K562 (cell line): ENCODE measurements at regions not wholly inside any gene's neighbourhood (a gene's known extent, or its start where the extent isn't known, plus 50 kb on each side); places are given as distances from the start of the nearest gene placed in this dataset.

Source experiments
- ATAC-seq: fragments of 200-7000 bp; cut with Tn5 transposase; 3 replicates; pipeline ENCODE4 v1.9.1; 2020; ENCODE audit warnings: moderate library complexity
- BruUV-seq: library from RNA; stranded (reverse); fragments of 400-500 nt; replicated peaks from 2 replicates; lab custom pipeline; 2021; lab: Mats Ljungman, UMichigan
- CTCF ChIA-PET: fragments of 300-600 bp; formaldehyde crosslinking; extraction: SDS; loops from one replicate; lab custom pipeline; 2021; ENCODE audit warnings: low intra/inter-chr PET ratio; lab: Yijun Ruan, JAX
- POLR2A ChIA-PET: fragments of 300-600, 350-650 bp; sonication (Branson Sonifier 250); formaldehyde crosslinking; extraction: SDS; loops from one replicate; lab custom pipeline; 2021; ENCODE audit warnings: antibody characterized with exemption, inconsistent platforms; lab: Yijun Ruan, JAX
- DNase-seq, 4 experiments: peaks; one replicate each; pipeline versions ENCODE4 v3.0.0 to v3.0.0-alpha.2; 2011 to 2018; ENCODE audit warnings: low spot score in 3 of 4, mixed read lengths in 3 of 4; ENCODE audit errors: extremely low read depth in 1 of 4
- FAIRE-seq: peaks from 2 replicates; lab custom pipeline; 2011; peaks lifted over from hg19 to GRCh38; lab: Jason Lieb, UNC
- H2AFZ ChIP-seq: 2 replicates; pipeline ENCODE4 v1.6.0; 2011; ENCODE audit warnings: low read depth, low read length, control low read depth, inconsistent platforms
- H3K27ac ChIP-seq: fragments of 200-600 bp; 3 replicates; pipeline ENCODE4 v1.8.0; 2011; ENCODE audit warnings: low read depth, mild to moderate bottlenecking, control low read depth, inconsistent platforms, low read length, moderate library complexity, mixed read lengths; ENCODE audit errors: extremely low read depth
- H3K27me3 ChIP-seq, 2 experiments: fragments of 300-600 bp in 1 of 2; 2 replicates in 1 of 2; 3 replicates in 1 of 2; pipeline versions ENCODE4 v1.6.0 to v1.8.0; 2011; ENCODE audit warnings: inconsistent platforms in 2 of 2, low read length in 2 of 2, mild to moderate bottlenecking in 1 of 2, mixed read lengths in 1 of 2, moderate library complexity in 1 of 2; ENCODE audit not compliant: control insufficient read depth in 2 of 2, insufficient read depth in 2 of 2
- H3K36me3 ChIP-seq: fragments of 300-600 bp; 3 replicates; pipeline ENCODE4 v1.8.0; 2011; ENCODE audit warnings: mild to moderate bottlenecking, low read length, inconsistent platforms; ENCODE audit not compliant: control insufficient read depth, insufficient read depth
- H3K4me1 ChIP-seq, 2 experiments: fragments of 200-600 bp in 1 of 2; replicated peaks in 1 of 2; 2 replicates in 1 of 2; 3 replicates in 1 of 2; pipeline versions ENCODE4 v1.5.1 to v1.8.0; 2011; ENCODE audit warnings: inconsistent platforms in 2 of 2, low read length in 2 of 2, mild to moderate bottlenecking in 1 of 2, mixed read lengths in 1 of 2, moderate library complexity in 1 of 2; ENCODE audit not compliant: control insufficient read depth in 2 of 2, insufficient read depth in 2 of 2
- H3K4me2 ChIP-seq: 2 replicates; pipeline ENCODE4 v1.6.1; 2011; ENCODE audit warnings: low read length, control low read depth, inconsistent platforms, mixed read lengths; ENCODE audit not compliant: insufficient read depth
- H3K4me3 ChIP-seq: fragments of 200-600 bp; sonication (generic), shearing (Covaris generic); 2 replicates; pipeline ENCODE4 v1.5.1; 2016; ENCODE audit warnings: control low read depth, inconsistent platforms
- H3K79me2 ChIP-seq: fragments of 200-600 bp; 3 replicates; pipeline ENCODE4 v1.8.0; 2011; ENCODE audit warnings: low read length, inconsistent platforms; ENCODE audit not compliant: control insufficient read depth, insufficient read depth
- H3K9ac ChIP-seq, 2 experiments: 2 replicates each; pipeline versions ENCODE4 v1.6.0 to v1.6.1; 2011; ENCODE audit warnings: low read depth in 2 of 2, low read length in 2 of 2, control low read depth in 1 of 2, inconsistent platforms in 1 of 2, mild to moderate bottlenecking in 1 of 2, mixed read lengths in 1 of 2; ENCODE audit not compliant: insufficient read depth in 1 of 2
- H3K9me1 ChIP-seq: one replicate; pipeline ENCODE4 v1.6.0; 2011; ENCODE audit warnings: inconsistent platforms, mild to moderate bottlenecking, low read length, moderate library complexity; ENCODE audit not compliant: control insufficient read depth, insufficient read depth
- H3K9me3 ChIP-seq: replicated peaks from 2 replicates; pipeline ENCODE4 v1.5.1; 2011; ENCODE audit warnings: low read depth, low read length, inconsistent platforms; ENCODE audit not compliant: control insufficient read depth, insufficient read depth
- H4K20me1 ChIP-seq: replicated peaks from 2 replicates; pipeline ENCODE4 v1.6.1; 2011; ENCODE audit warnings: low read length, inconsistent platforms, mixed read lengths; ENCODE audit not compliant: control insufficient read depth, insufficient read depth
- ARID1B ChIP-seq: fragments of 450-650 bp; IDR thresholded peaks from 2 replicates; pipeline ENCODE4 v1.6.1; 2016; ENCODE audit warnings: antibody characterized with exemption, mild to moderate bottlenecking, inconsistent platforms
- CBFA2T3 ChIP-seq: fragments of 450-650 bp; IDR thresholded peaks from 2 replicates; pipeline ENCODE4 v1.6.1; 2017
- DPF2 ChIP-seq: fragments of 450-650 bp; IDR thresholded peaks from 2 replicates; pipeline ENCODE4 v1.6.1; 2016
- HMBOX1 ChIP-seq: sonication (generic); IDR thresholded peaks from 2 replicates; pipeline ENCODE4 v1.6.1; 2016
- MEIS2 ChIP-seq: fragments of 450-650 bp; IDR thresholded peaks from 2 replicates; pipeline ENCODE4 v1.6.1; 2014; ENCODE audit warnings: mild to moderate bottlenecking; ENCODE audit not compliant: partially characterized antibody
- POLR2AphosphoS2 ChIP-seq: IDR thresholded peaks from 2 replicates; pipeline ENCODE4 v1.6.1; 2012; ENCODE audit warnings: low read length, improper control_type of control experiment
- RCOR1 ChIP-seq, 2 experiments: IDR thresholded peaks; 2 replicates each; pipeline ENCODE4 v1.6.1; 2012; ENCODE audit warnings: low read depth in 2 of 2, low read length in 2 of 2, borderline replicate concordance in 1 of 2, improper control_type of control experiment in 1 of 2
- SMARCE1 ChIP-seq: fragments of 450-650 bp; IDR thresholded peaks from 2 replicates; pipeline ENCODE4 v1.7.1; 2016; ENCODE audit warnings: mild to moderate bottlenecking
- TAL1 ChIP-seq: fragments of 450-650 bp; IDR thresholded peaks from 2 replicates; pipeline ENCODE4 v1.6.1; 2016; ENCODE audit warnings: mild to moderate bottlenecking
- TCF3 ChIP-seq: sonication (generic); formaldehyde crosslinking; IDR thresholded peaks from 2 replicates; pipeline ENCODE4 v1.4.0; 2020; ENCODE audit warnings: mild to moderate bottlenecking, missing genetic modification reagents
- TEAD4 ChIP-seq, 2 experiments: sonication (generic) in 1 of 2; formaldehyde crosslinking in 1 of 2; IDR thresholded peaks; 2 replicates each; pipeline versions ENCODE4 v1.6.1 to v1.8.0; 2012 to 2022; ENCODE audit warnings: borderline replicate concordance in 1 of 2, inconsistent platforms in 1 of 2, low read length in 1 of 2, mild to moderate bottlenecking in 1 of 2, missing genetic modification reagents in 1 of 2
- WHSC1 ChIP-seq: IDR thresholded peaks from one replicate; pipeline ENCODE4 v1.6.1; 2012; ENCODE audit warnings: low read length, control low read depth, inconsistent platforms
- WGBS: fragments of 100-300 bp; shearing (Covaris generic); methylation state at CpG from one replicate; pipeline ENCODE4 v1.1.6; 2016; ENCODE audit warnings: low coverage, mixed read lengths; ENCODE audit not compliant: insufficient coverage; ENCODE audit errors: missing lambda C conversion rate; 5-methylcytosine and 5-hydroxymethylcytosine counted together
- in situ Hi-C: fragments of 300-500 bp; cut with MboI; formaldehyde crosslinking; loops from 4 replicates; pipeline ENCODE4 v1.15.0; 2018; ENCODE audit warnings: inconsistent platforms, mixed read lengths
- intact Hi-C: fragments of 100-400 bp; cut with micrococcal nuclease; formaldehyde crosslinking; loops from 2 replicates; pipeline ENCODE4 v1.14.2; 2022
- TF ChIP-seq, protein P1 (sequence below): fragments of 250-450 bp; sonication (Bioruptor Pico); IDR thresholded peaks from 2 replicates; pipeline ENCODE4 v1.5.0; 2020; ENCODE audit warnings: mild to moderate bottlenecking
- TF ChIP-seq, protein P2 (sequence below), 2 experiments: IDR thresholded peaks in 1 of 2; conservative IDR thresholded peaks in 1 of 2; 2 replicates each; pipeline ENCODE4 v1.6.1; 2016; ENCODE audit warnings: low read depth in 2 of 2, mild to moderate bottlenecking in 1 of 2, missing compliant biosample characterization in 1 of 2, missing genetic modification characterization in 1 of 2, moderate library complexity in 1 of 2
- TF ChIP-seq, protein P3 (sequence below): sonication (generic); formaldehyde crosslinking; IDR thresholded peaks from 2 replicates; pipeline ENCODE4 v1.9.0; 2022; ENCODE audit warnings: mild to moderate bottlenecking, missing genetic modification reagents

DNA sequence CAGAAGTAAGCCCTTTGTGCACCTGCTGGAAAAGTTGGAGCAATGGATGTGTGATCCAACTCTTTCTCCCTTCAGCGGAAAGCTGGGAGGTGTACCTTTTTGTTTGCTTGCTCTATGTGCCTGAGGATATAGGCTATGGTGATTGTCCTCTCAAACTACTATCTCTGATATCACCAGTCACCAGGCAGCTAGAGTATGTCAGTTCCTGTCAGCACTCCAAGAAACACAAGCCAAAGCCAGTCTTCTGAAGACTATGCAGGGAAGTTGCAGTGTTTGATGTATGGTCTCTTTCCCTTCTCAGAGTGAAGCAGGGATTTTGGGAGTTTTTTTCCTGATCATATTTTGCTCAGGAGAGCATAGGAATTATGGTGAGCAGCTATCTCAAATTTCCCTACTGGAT is 146.4 kb downstream of the PTH2R start:
- TF ChIP-seq CBFA2T3: peak; percentile 57
- TF ChIP-seq, protein P1, sequence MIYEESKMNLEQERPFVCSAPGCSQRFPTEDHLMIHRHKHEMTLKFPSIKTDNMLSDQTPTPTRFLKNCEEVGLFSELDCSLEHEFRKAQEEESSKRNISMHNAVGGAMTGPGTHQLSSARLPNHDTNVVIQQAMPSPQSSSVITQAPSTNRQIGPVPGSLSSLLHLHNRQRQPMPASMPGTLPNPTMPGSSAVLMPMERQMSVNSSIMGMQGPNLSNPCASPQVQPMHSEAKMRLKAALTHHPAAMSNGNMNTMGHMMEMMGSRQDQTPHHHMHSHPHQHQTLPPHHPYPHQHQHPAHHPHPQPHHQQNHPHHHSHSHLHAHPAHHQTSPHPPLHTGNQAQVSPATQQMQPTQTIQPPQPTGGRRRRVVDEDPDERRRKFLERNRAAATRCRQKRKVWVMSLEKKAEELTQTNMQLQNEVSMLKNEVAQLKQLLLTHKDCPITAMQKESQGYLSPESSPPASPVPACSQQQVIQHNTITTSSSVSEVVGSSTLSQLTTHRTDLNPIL (CRISPR knock-in tag): no peak
- peak; percentile 69 for TF ChIP-seq ARID1B
- TF ChIP-seq RCOR1 (IDR thresholded peaks at IDR 0.05; ENCODE audit: borderline replicate concordance in 1 of 2, low read depth in 2 of 2, low read length in 2 of 2): peak in 1 of 2 experiments; percentile 11; a peak in 1 of 4 replicates
- peak; percentile 55; the same call in 1 of the 2 replicates for TF ChIP-seq TEAD4 (IDR thresholded peaks at IDR 0.05; ENCODE audit: low read length)
- TF ChIP-seq TEAD4 (CRISPR knock-in tag; IDR thresholded peaks at IDR 0.05; ENCODE audit: borderline replicate concordance): no peak
- peak; percentile 54 for TF ChIP-seq TCF3 (CRISPR knock-in tag)
- TF ChIP-seq TAL1: peak; percentile 34; the same call in 1 of the 2 replicates
- TF ChIP-seq WHSC1: no peak
- 0 out of 2 replicates have a peak, but pooled peaks have one; percentile 31 for TF ChIP-seq DPF2
- TF ChIP-seq SMARCE1: 0 out of 2 replicates have a peak, but pooled peaks have one; percentile 21
- TF ChIP-seq, protein P2, sequence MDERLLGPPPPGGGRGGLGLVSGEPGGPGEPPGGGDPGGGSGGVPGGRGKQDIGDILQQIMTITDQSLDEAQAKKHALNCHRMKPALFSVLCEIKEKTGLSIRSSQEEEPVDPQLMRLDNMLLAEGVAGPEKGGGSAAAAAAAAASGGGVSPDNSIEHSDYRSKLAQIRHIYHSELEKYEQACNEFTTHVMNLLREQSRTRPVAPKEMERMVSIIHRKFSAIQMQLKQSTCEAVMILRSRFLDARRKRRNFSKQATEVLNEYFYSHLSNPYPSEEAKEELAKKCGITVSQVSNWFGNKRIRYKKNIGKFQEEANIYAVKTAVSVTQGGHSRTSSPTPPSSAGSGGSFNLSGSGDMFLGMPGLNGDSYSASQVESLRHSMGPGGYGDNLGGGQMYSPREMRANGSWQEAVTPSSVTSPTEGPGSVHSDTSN (CRISPR knock-in tag; IDR thresholded peaks at IDR 0.05; ENCODE audit: low read depth): no peak
- TF ChIP-seq, protein P2 (tag; conservative IDR thresholded peaks at IDR 0.05; ENCODE audit: low read depth): peak; percentile 79
- TF ChIP-seq, protein P3, sequence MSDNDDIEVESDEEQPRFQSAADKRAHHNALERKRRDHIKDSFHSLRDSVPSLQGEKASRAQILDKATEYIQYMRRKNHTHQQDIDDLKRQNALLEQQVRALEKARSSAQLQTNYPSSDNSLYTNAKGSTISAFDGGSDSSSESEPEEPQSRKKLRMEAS (CRISPR knock-in tag): no peak
- TF ChIP-seq HMBOX1: peak; percentile 80
- no peak for TF ChIP-seq POLR2AphosphoS2
- TF ChIP-seq MEIS2: peak; percentile 86
- no peaks in the 10 kb centered on the region for H4K20me1 ChIP-seq
- ChIA-PET POLR2A (no interaction called here), CTCF (no interaction called here)
- peaks cover 5% of the 10 kb centered on the region for H3K79me2 ChIP-seq
- peaks cover 9 to 30% of the 10 kb centered on the region in 2 experiments; a peak in 4 of 5 replicates for H3K4me1 ChIP-seq
- no peaks in the 10 kb centered on the region for H3K27me3 ChIP-seq
- H3K9ac ChIP-seq: no peak overlapping the region
- H2AFZ ChIP-seq: no peak overlapping the region
- no peak overlapping the region for H3K4me3 ChIP-seq
- ATAC-seq (peak; percentile 79), FAIRE-seq (peak; percentile 15), DNase-seq (peak in 1 of 4 experiments; percentile 45)
- no peak overlapping the region for H3K27ac ChIP-seq
- H3K4me2 ChIP-seq: peak overlapping the region; percentile 18; the same call in 1 of the 2 replicates
- WGBS: 17% methylated on average over 1 of the region's 1 CpG
- no TSS peak for BruUV-seq
- H3K9me3 ChIP-seq: no peaks in the 10 kb centered on the region
- intact Hi-C loops: no loop called here
- in situ Hi-C loops: no loop called here
- peaks cover under 1% of the 10 kb centered on the region for H3K9me1 ChIP-seq
- H3K36me3 ChIP-seq: peaks cover 3% of the 10 kb centered on the region
